ENCODE measurements at regions not wholly inside any gene's neighbourhood (a gene's known extent, or its start where the extent isn't known, plus 50 kb on each side); places are given as distances from the start of the nearest gene placed in this dataset.
"Not testable (repeated sequence)": the region's sequence is repeated elsewhere in the genome, so short reads cannot be mapped to it uniquely, and the experiment has no call there.

DNA sequence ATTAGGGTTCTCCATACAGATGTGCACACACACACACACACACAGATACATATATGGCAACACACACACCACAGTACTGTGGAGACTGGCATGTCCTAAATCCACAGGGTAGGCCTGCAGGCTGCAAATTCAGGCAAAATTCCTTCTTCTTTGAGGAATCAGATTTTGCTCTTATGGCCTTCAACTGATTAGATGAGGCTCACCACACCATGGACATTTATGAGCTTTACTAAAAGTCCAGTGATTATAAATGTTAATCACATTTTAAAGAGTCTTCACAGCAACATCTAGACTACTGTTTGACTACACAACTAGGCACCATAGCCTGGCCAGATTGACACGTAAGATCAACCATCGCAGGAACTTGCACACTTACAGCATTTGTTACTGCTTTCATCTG, 140.3 kb upstream of the UBE3A start:
- H3K4me3 ChIP-seq (replicated peaks; ENCODE audit: low read depth, low read length), result no peak overlapping the region
- DNase-seq (ENCODE audit: extremely low read depth, insufficient read length), result no peak
- no peaks in the 10 kb centered on the region for H3K27me3 ChIP-seq (replicated peaks; ENCODE audit: control insufficient read depth, insufficient read depth, low read length)
- TF ChIP-seq CTCF (IDR thresholded peaks at IDR 0.05; ENCODE audit: insufficient read depth, low read length, poor library complexity, severe bottlenecking), result no peak
- H3K36me3 ChIP-seq (ENCODE audit: control insufficient read depth, insufficient read depth, low read length), result no peaks in the 10 kb centered on the region

DNA sequence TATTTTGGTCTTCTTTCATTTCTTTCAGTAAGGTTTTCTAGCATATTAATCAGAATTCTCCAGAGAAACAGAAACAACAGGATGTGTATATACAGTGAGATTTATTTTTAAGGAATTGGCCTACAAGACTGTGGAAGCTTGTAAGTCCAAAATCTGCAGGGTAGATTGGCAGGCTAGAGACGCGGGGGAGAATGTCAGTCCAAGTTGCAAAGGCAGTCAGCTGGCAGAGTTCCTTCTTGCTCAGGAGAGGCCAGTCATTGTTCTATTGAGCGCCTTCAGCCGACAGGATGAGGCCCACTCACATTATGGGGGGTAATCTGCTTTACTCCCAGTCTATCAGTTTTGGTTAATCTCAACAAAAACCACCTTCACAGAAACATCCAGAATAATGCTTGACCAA, 133.4 kb upstream of the UBE3A start:
- Histone ChIP-seq H3K4me3 (replicated peaks; ENCODE audit: low read depth, low read length) (no peak overlapping the region), H3K36me3 (ENCODE audit: control insufficient read depth, insufficient read depth, low read length) (no peaks in the 10 kb centered on the region), H3K27me3 (replicated peaks; ENCODE audit: control insufficient read depth, insufficient read depth, low read length) (no peaks in the 10 kb centered on the region)
- no peak for DNase-seq (ENCODE audit: extremely low read depth, insufficient read length)
- no peak for TF ChIP-seq CTCF (IDR thresholded peaks at IDR 0.05; ENCODE audit: insufficient read depth, low read length, poor library complexity, severe bottlenecking)

DNA sequence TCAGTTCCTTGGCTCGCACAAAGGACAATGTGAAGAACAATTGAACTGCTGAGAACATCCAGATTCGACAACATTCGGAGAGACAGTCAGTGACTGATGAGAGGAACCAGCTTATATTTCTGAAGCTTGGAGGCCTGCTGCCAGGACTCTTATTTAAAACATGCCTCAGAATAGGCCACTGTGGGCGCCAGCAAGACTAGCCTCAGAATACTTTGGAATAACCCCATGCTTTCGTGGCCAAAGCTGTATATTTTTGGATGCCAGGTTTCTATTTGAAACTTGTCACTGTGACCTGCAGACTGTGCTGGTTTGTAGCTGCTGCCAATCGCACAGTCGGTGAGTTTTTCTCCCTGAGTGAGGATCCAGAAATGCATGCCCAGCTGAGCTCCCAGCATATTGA, 129.9 kb upstream of the UBE3A start:
- H3K36me3 ChIP-seq (ENCODE audit: control insufficient read depth, insufficient read depth, low read length), result no peaks in the 10 kb centered on the region
- no peaks in the 10 kb centered on the region for H3K27me3 ChIP-seq (replicated peaks; ENCODE audit: control insufficient read depth, insufficient read depth, low read length)
- no peak for DNase-seq (ENCODE audit: extremely low read depth, insufficient read length)
- no peak for TF ChIP-seq CTCF (IDR thresholded peaks at IDR 0.05; ENCODE audit: insufficient read depth, low read length, poor library complexity, severe bottlenecking)
- no peak overlapping the region for H3K4me3 ChIP-seq (replicated peaks; ENCODE audit: low read depth, low read length)

DNA sequence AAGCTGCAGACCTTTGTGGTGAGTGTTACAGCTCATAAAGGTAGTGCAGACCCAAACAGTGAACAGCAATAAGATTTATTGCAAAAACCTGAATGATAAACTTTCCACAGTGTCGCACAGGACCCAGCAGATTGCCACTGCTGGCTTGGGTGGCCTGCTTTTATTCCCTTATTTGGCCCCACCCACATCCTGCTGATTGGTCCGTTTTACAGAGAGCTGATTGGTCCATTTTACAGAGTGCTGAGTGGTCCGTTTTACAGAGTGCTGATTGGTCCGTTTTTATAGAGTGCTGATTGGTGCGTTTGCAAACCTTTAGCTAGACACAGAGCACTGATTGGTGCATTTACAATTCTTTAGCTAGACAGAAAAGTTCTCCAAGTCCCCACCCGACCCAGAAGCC, 127.7 kb upstream of the UBE3A start:
- not testable (repeated sequence) for H3K27me3 ChIP-seq (replicated peaks; ENCODE audit: control insufficient read depth, insufficient read depth, low read length); H3K36me3 ChIP-seq (ENCODE audit: control insufficient read depth, insufficient read depth, low read length); H3K4me3 ChIP-seq (replicated peaks; ENCODE audit: low read depth, low read length); DNase-seq (ENCODE audit: extremely low read depth, insufficient read length)

GRCh38 chr15:25565470-25566264, 126.8 kb upstream of the UBE3A start:
- TF ChIP-seq CTCF (IDR thresholded peaks at IDR 0.05; ENCODE audit: insufficient read depth, low read length, poor library complexity, severe bottlenecking), result no peak
- Histone ChIP-seq H3K36me3 (ENCODE audit: control insufficient read depth, insufficient read depth, low read length) (no peaks in the 10 kb centered on the region), H3K4me3 (replicated peaks; ENCODE audit: low read depth, low read length) (no peak overlapping the region), H3K27me3 (replicated peaks; ENCODE audit: control insufficient read depth, insufficient read depth, low read length) (no peaks in the 10 kb centered on the region)
- DNase-seq (ENCODE audit: extremely low read depth, insufficient read length), result no peak

DNA sequence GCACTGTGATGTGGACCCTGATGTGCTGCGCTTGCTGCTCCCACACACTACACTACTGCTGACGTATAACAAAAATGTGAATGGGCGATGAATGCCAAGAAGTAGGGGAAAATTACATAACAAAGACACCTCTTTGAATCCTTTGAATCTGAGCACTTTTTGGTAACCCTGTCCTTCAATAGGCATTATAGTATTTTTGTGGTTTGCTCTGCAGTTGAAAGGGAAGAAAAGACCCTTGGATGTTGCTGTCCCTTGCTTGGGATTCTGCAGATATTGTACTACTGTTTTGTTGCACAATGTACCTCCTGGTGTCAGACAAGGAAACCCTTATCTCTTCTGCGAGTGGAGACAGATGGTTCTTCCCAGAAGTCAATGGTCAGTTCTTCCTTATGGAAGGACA, 124.8 kb upstream of the UBE3A start:
- DNase-seq (ENCODE audit: extremely low read depth, insufficient read length), result no peak
- TF ChIP-seq CTCF (IDR thresholded peaks at IDR 0.05; ENCODE audit: insufficient read depth, low read length, poor library complexity, severe bottlenecking), result no peak
- H3K4me3 ChIP-seq (replicated peaks; ENCODE audit: low read depth, low read length), result no peak overlapping the region
- no peaks in the 10 kb centered on the region for H3K36me3 ChIP-seq (ENCODE audit: control insufficient read depth, insufficient read depth, low read length)
- H3K27me3 ChIP-seq (replicated peaks; ENCODE audit: control insufficient read depth, insufficient read depth, low read length), result no peaks in the 10 kb centered on the region
